Cardiac fibroblast (primary cell): ENCODE measurements at regions not wholly inside any gene's neighbourhood (a gene's known extent, or its start where the extent isn't known, plus 50 kb on each side); places are given as distances from the start of the nearest gene placed in this dataset.

Source experiments
- DNase-seq, 2 donors: peaks; one replicate each; pipeline versions ENCODE4 v3.0.0 to v3.0.0-alpha.2; 2010; ENCODE audit warnings: low read depth in 2 of 2
- H3K4me3 ChIP-seq, 2 donors: replicated peaks in 1 of 2; 1 replicate in 1 of 2; 2 replicates in 1 of 2; pipeline ENCODE4 v1.5.1; 2011; ENCODE audit warnings: low read depth in 2 of 2, low read length in 2 of 2, mild to moderate bottlenecking in 2 of 2, moderate library complexity in 1 of 2
- CTCF ChIP-seq: IDR thresholded peaks from one replicate; pipeline ENCODE4 v1.5.1; 2011; ENCODE audit warnings: low read depth, mild to moderate bottlenecking, low read length, inconsistent platforms

DNA sequence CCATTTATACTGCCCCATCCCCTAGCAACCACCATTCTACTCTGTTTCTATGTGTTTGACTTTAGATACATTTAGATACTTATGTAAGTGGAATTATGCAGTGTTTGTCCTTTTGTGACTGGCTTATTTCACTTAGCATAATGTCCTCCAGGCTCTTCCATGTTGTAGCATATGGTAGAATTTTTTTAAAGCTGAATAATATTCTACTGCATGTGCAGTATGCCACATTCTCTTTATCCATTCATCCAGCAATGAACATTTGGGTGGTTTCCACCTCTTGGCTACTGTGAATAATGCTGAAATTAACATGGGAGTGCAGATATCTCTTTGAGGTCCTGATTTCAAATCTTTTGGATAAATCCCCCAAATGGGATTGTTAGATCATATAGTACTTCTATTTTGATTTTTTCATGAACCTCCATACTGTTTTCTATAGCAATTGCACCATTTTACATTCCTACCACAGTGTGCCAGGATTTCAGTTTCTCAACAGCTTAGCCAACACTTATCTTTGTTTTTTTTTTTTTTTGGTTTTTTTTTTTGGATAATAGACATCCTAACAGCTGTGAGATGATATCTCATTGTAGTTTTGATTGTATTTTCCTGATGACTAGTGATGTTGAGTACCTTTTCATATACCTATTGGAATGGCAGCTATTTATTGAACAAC lies 105.9 kb upstream of the LNX1 start:
- DNase-seq: peak in 1 of 2 donors; percentile 58
- no peak for TF ChIP-seq CTCF
- no peak overlapping the region for H3K4me3 ChIP-seq

- H3K4me3 ChIP-seq: no peak overlapping the region
- TF ChIP-seq CTCF: no peak
- DNase-seq: no peak
Measured at GRCh38 chr4:53695540-53696463, 104.5 kb upstream of the LNX1 start.

DNA sequence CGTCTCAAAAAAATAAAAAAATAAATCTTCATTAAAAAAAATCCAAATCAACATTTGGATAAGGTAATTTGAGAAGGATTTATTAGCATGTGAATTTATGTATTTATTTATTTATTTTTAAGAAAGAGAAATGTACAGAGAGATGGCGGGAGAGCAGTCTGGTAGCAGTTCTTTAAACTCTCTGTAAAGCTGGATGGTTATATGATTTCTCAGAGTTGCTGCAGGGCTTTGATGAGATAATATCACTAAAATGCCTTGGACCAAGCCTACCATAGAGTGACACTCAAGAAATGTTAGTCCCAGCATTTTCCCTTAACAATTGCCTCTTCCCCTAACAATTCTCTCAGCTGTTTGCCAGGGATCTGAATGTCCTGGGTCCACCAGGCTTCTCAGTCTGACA lies 103.4 kb upstream of the LNX1 start:
- TF ChIP-seq CTCF: no peak
- H3K4me3 ChIP-seq: no peak overlapping the region
- no peak for DNase-seq

DNA sequence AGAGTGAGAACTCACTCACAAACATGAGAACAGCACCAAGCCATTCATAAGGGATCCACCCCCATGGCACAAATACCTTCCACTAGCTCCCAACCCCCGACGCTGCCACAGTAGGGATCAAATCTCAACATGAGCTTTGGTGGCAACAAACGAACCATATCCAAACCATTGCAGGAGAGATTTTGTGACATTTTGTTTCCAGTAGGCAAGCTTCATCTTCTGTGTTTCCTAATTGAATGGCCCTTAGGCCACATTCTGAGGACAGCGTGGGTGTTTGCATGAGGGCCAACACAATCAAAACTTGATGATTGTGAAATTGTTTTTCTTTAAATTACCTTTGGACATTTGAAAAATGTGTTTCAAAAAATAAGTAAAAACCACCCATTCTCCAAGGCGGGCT lies 102.6 kb upstream of the LNX1 start:
- TF ChIP-seq CTCF: no peak
- no peak overlapping the region for H3K4me3 ChIP-seq
- DNase-seq: no peak

GRCh38 chr4:53693408-53693807 lies 102.1 kb upstream of the LNX1 start:
- H3K4me3 ChIP-seq: no peak overlapping the region
- DNase-seq: no peak
- TF ChIP-seq CTCF: no peak

DNA sequence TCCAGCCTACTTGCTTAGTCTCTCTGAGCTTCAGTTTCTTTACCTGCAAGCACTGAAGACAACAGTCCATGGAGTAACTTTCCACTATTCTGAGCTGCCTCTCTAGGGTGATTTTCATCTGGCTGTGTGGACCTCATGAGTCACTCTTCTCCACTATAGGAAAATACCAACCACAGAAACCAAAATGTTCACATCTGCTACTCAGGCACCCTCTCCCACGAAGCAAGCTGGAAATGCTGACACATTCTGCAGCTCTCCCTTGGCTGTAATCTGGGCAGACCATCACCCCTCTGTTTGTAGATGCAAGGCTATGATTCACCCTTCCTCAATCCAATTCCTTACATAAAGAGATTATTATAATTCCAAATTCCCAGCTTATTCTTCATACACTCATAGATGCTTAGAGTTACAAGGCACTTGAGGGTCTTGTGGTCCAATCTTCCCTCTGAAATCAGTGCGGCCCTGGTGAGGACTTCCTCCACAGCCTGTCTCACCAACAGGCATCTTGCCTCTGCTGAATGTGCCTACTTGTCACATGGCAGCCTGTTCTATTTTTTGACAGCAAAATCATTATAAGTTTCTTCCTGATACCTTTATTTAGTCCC lies 97.0 kb upstream of the LNX1 start:
- no peak for TF ChIP-seq CTCF
- DNase-seq: peak; percentile 97 to 99

More for the DNA sequence above, 97.0 kb upstream of the LNX1 start:
- no peak overlapping the region for H3K4me3 ChIP-seq
